ENCODE measurements at regions not wholly inside any gene's neighbourhood (a gene's known extent, or its start where the extent isn't known, plus 50 kb on each side); places are given as distances from the start of the nearest gene placed in this dataset.

DNA sequence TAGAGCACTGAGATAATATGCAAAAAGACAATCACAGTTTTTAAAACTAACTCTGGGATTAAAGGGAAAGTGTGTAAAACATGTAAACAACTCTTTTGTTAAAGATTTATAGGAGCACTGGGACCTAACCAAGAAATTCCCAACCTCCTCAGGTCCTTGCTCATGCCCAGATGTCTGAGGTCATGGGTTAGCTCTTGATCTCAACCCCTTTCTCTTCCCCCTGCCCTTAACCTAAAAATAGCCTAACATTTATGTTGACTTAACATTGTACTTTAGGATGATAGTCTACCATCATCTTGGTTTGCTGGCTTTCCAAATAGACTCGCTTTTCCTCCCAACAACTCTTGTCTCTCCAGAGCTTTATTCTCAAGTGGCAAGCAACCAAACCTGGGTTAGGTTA is 258.2 kb upstream of the FAT3 start:
- in situ Hi-C loops (cut with MboI; ENCODE audit: low sequenced_read_pairs) (no loop called here), intact Hi-C loops (cut with micrococcal nuclease) (no loop called here), dilution Hi-C loops (cut with HindIII; ENCODE audit: low sequenced_read_pairs, unreplicated experiment) (no loop called here)
- Histone ChIP-seq H3K9ac (ENCODE audit: low read depth, low read length) (no peak overlapping the region), H3K36me3 (ENCODE audit: control insufficient read depth, insufficient read depth, low read length) (no peaks in the 10 kb centered on the region), H3K56ac (ENCODE audit: extremely low read depth, insufficient read depth, low read length) (no peak overlapping the region), H4K8ac (ENCODE audit: low read depth in 2 of 2, low read length in 2 of 2) (no peak overlapping the region), H3K4me2 (ENCODE audit: low read depth, low read length) (no peak overlapping the region), H4K20me1 (ENCODE audit: insufficient read depth, low read length) (no peaks in the 10 kb centered on the region), H4K5ac (ENCODE audit: low read depth, low read length) (no peak overlapping the region), H2BK120ac (ENCODE audit: low read depth, low read length) (no peak overlapping the region), H2BK5ac (ENCODE audit: low read depth, low read length, poor library complexity, severe bottlenecking) (no peak overlapping the region), H3K4me1 (ENCODE audit: control insufficient read depth, insufficient read depth, low read length) (no peaks in the 10 kb centered on the region), H3K9me3 (ENCODE audit: control insufficient read depth, insufficient read depth, low read length) (peaks cover 3% of the 10 kb centered on the region; the same call in 1 of the 2 replicates), H3K14ac (replicated peaks; ENCODE audit: low read depth, low read length) (no peak overlapping the region), H3K27me3 (ENCODE audit: control insufficient read depth, insufficient read depth, low read length) (no peaks in the 10 kb centered on the region), H3K23ac (ENCODE audit: low read depth, low read length) (no peak overlapping the region), H2BK20ac (ENCODE audit: low read depth, low read length) (no peak overlapping the region), H3K4ac (ENCODE audit: low read depth, low read length) (no peak overlapping the region), H2AFZ (replicated peaks; ENCODE audit: low read length, poor library complexity) (no peak overlapping the region), H3K27ac (ENCODE audit: insufficient read depth, low read length) (no peak overlapping the region), H2BK15ac (ENCODE audit: low read depth, low read length) (no peak overlapping the region), H2AK5ac (ENCODE audit: low read depth, low read length) (no peak overlapping the region), H2AK9ac (replicated peaks; ENCODE audit: low read depth, low read length, poor library complexity) (no peak overlapping the region), H3K79me1 (ENCODE audit: low read depth in 1 of 2, low read length in 2 of 2) (no peaks in the 10 kb centered on the region), H3K9me1 (ENCODE audit: insufficient read depth, low read length) (no peaks in the 10 kb centered on the region), H3K4me3 (ENCODE audit: insufficient read depth, low read depth, low read length) (no peak overlapping the region), H4K91ac (ENCODE audit: insufficient read depth, low read depth, low read length) (no peak overlapping the region), H3K18ac (ENCODE audit: low read depth, low read length) (no peak overlapping the region)
- TF ChIP-seq, protein P1, sequence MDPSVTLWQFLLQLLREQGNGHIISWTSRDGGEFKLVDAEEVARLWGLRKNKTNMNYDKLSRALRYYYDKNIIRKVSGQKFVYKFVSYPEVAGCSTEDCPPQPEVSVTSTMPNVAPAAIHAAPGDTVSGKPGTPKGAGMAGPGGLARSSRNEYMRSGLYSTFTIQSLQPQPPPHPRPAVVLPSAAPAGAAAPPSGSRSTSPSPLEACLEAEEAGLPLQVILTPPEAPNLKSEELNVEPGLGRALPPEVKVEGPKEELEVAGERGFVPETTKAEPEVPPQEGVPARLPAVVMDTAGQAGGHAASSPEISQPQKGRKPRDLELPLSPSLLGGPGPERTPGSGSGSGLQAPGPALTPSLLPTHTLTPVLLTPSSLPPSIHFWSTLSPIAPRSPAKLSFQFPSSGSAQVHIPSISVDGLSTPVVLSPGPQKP (IDR thresholded peaks at IDR 0.05; ENCODE audit: borderline replicate concordance, low read depth, low read length): no peak
- TF ChIP-seq FOS (IDR thresholded peaks at IDR 0.05; ENCODE audit: low read depth, low read length): no peak
- TF ChIP-seq RFX5 (IDR thresholded peaks at IDR 0.05; ENCODE audit: low read depth, low read length): no peak
- no peak for TF ChIP-seq BHLHE40 (IDR thresholded peaks at IDR 0.05; ENCODE audit: low read depth, low read length)
- no peak for TF ChIP-seq CEBPB (IDR thresholded peaks at IDR 0.05; ENCODE audit: low read depth, low read length)
- TF ChIP-seq POLR2A (IDR thresholded peaks at IDR 0.05; ENCODE audit: low read depth, low read length): no peak
- no peak for TF ChIP-seq MXI1 (IDR thresholded peaks at IDR 0.05; ENCODE audit: borderline replicate concordance, low read depth, low read length)
- no peak for TF ChIP-seq USF2 (IDR thresholded peaks at IDR 0.05; ENCODE audit: low read depth, low read length)
- TF ChIP-seq, protein P2, sequence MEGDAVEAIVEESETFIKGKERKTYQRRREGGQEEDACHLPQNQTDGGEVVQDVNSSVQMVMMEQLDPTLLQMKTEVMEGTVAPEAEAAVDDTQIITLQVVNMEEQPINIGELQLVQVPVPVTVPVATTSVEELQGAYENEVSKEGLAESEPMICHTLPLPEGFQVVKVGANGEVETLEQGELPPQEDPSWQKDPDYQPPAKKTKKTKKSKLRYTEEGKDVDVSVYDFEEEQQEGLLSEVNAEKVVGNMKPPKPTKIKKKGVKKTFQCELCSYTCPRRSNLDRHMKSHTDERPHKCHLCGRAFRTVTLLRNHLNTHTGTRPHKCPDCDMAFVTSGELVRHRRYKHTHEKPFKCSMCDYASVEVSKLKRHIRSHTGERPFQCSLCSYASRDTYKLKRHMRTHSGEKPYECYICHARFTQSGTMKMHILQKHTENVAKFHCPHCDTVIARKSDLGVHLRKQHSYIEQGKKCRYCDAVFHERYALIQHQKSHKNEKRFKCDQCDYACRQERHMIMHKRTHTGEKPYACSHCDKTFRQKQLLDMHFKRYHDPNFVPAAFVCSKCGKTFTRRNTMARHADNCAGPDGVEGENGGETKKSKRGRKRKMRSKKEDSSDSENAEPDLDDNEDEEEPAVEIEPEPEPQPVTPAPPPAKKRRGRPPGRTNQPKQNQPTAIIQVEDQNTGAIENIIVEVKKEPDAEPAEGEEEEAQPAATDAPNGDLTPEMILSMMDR (conservative IDR thresholded peaks at IDR 0.05; ENCODE audit: low read depth, low read length): no peak
- TF ChIP-seq SMC3 (IDR thresholded peaks at IDR 0.05; ENCODE audit: low read depth, low read length): no peak
- TF ChIP-seq NFE2L2 (IDR thresholded peaks at IDR 0.05; ENCODE audit: low read depth, low read length): no peak
- TF ChIP-seq MAZ (IDR thresholded peaks at IDR 0.05; ENCODE audit: borderline replicate concordance, low read depth, low read length): no peak
- TF ChIP-seq RAD21 (IDR thresholded peaks at IDR 0.05; ENCODE audit: low read length): no peak
- TF ChIP-seq CHD1 (IDR thresholded peaks at IDR 0.05; ENCODE audit: low read depth, low read length): no peak
- no peak for TF ChIP-seq RCOR1 (IDR thresholded peaks at IDR 0.05; ENCODE audit: insufficient replicate concordance, low read length)
- TF ChIP-seq MAFK (IDR thresholded peaks at IDR 0.05; ENCODE audit: low read depth, low read length): no peak
- ChIA-PET POLR2A (ENCODE audit: unreplicated experiment) (no interaction called here), CTCF (no interaction called here)
- no CpG with 5 or more reads among the region's 1 CpG for WGBS, 2 experiments (ENCODE audit: extremely low coverage in 2 of 2, insufficient read length in 1 of 2)
- no peak for ATAC-seq (ENCODE audit: low read depth)
- BruUV-seq (replicated peaks): no TSS peak
- no peak for DNase-seq

Data from IMR-90 (cell line).